ENCODE measurements at regions not wholly inside any gene's neighbourhood (a gene's known extent, or its start where the extent isn't known, plus 50 kb on each side); places are given as distances from the start of the nearest gene placed in this dataset.

GRCh38 chr9:107397076-107398044 lies 92.2 kb downstream of the KLF4 start:
- H3K4me3 Mint-ChIP-seq: no peak overlapping the region
- H3K9me3 Mint-ChIP-seq: no peaks in the 10 kb centered on the region
- no peak for ATAC-seq (replicated peaks; ENCODE audit: extremely low read depth, poor library complexity, severe bottlenecking)
- H3K36me3 Mint-ChIP-seq (ENCODE audit: insufficient read depth): no peaks in the 10 kb centered on the region
- peaks cover 12% of the 10 kb centered on the region for H3K27me3 Mint-ChIP-seq
- H3K27ac Mint-ChIP-seq (ENCODE audit: low read depth): no peak overlapping the region
- no peak for DNase-seq (ENCODE audit: low spot score in 2 of 2)
- H3K4me1 Mint-ChIP-seq: no peaks in the 10 kb centered on the region

GRCh38 chr9:107394264-107394663 lies 95.3 kb downstream of the KLF4 start:
- Mint-ChIP-seq H3K27ac (ENCODE audit: low read depth) (no peak overlapping the region), H3K4me3 (no peak overlapping the region), H3K36me3 (ENCODE audit: insufficient read depth) (no peaks in the 10 kb centered on the region), H3K4me1 (no peaks in the 10 kb centered on the region), H3K27me3 (peaks cover 16% of the 10 kb centered on the region), H3K9me3 (no peaks in the 10 kb centered on the region)
- DNase-seq (ENCODE audit: low spot score in 2 of 2) (no peak), ATAC-seq (replicated peaks; ENCODE audit: extremely low read depth, poor library complexity, severe bottlenecking) (no peak)

- peaks cover 1% of the 10 kb centered on the region for H3K36me3 Mint-ChIP-seq (ENCODE audit: insufficient read depth)
- DNase-seq (ENCODE audit: low spot score in 2 of 2): no peak
- peaks cover 16% of the 10 kb centered on the region for H3K27me3 Mint-ChIP-seq
- H3K27ac Mint-ChIP-seq (ENCODE audit: low read depth): no peak overlapping the region
- no peaks in the 10 kb centered on the region for H3K4me1 Mint-ChIP-seq
- ATAC-seq (replicated peaks; ENCODE audit: extremely low read depth, poor library complexity, severe bottlenecking): no peak
- no peak overlapping the region for H3K4me3 Mint-ChIP-seq
- H3K9me3 Mint-ChIP-seq: no peaks in the 10 kb centered on the region
Measured at GRCh38 chr9:107390778-107391177, 98.8 kb downstream of the KLF4 start.

GRCh38 chr9:107390279-107390678 lies 99.3 kb downstream of the KLF4 start:
- peaks cover 1% of the 10 kb centered on the region for H3K36me3 Mint-ChIP-seq (ENCODE audit: insufficient read depth)
- no peaks in the 10 kb centered on the region for H3K9me3 Mint-ChIP-seq
- DNase-seq (ENCODE audit: low spot score in 2 of 2) (no peak), ATAC-seq (replicated peaks; ENCODE audit: extremely low read depth, poor library complexity, severe bottlenecking) (no peak)
- peaks cover 16% of the 10 kb centered on the region for H3K27me3 Mint-ChIP-seq
- no peaks in the 10 kb centered on the region for H3K4me1 Mint-ChIP-seq
- H3K27ac Mint-ChIP-seq (ENCODE audit: low read depth): no peak overlapping the region
- H3K4me3 Mint-ChIP-seq: no peak overlapping the region

GRCh38 chr9:107389617-107390071 lies 99.9 kb downstream of the KLF4 start:
- Mint-ChIP-seq H3K4me1 (no peaks in the 10 kb centered on the region), H3K27me3 (peaks cover 22% of the 10 kb centered on the region), H3K27ac (ENCODE audit: low read depth) (no peak overlapping the region), H3K36me3 (ENCODE audit: insufficient read depth) (peaks cover 1% of the 10 kb centered on the region), H3K9me3 (no peaks in the 10 kb centered on the region), H3K4me3 (no peak overlapping the region)
- ATAC-seq (replicated peaks; ENCODE audit: extremely low read depth, poor library complexity, severe bottlenecking) (no peak), DNase-seq (ENCODE audit: low spot score in 2 of 2) (no peak)

- no peaks in the 10 kb centered on the region for H3K4me1 Mint-ChIP-seq
- H3K27me3 Mint-ChIP-seq: peaks cover 30% of the 10 kb centered on the region
- no peaks in the 10 kb centered on the region for H3K9me3 Mint-ChIP-seq
- DNase-seq (ENCODE audit: low spot score in 2 of 2) (no peak), ATAC-seq (replicated peaks; ENCODE audit: extremely low read depth, poor library complexity, severe bottlenecking) (no peak)
- H3K27ac Mint-ChIP-seq (ENCODE audit: low read depth): no peak overlapping the region
- no peak overlapping the region for H3K4me3 Mint-ChIP-seq
- H3K36me3 Mint-ChIP-seq (ENCODE audit: insufficient read depth): peaks cover 1% of the 10 kb centered on the region
Measured at GRCh38 chr9:107388890-107389289, 100.7 kb downstream of the KLF4 start.

- Mint-ChIP-seq H3K36me3 (ENCODE audit: insufficient read depth) (peaks cover 1% of the 10 kb centered on the region), H3K4me3 (no peak overlapping the region), H3K27ac (ENCODE audit: low read depth) (no peak overlapping the region), H3K4me1 (no peaks in the 10 kb centered on the region), H3K9me3 (no peaks in the 10 kb centered on the region), H3K27me3 (peaks cover 30% of the 10 kb centered on the region)
- ATAC-seq (replicated peaks; ENCODE audit: extremely low read depth, poor library complexity, severe bottlenecking): no peak
- DNase-seq (ENCODE audit: low spot score in 2 of 2): no peak
Measured at GRCh38 chr9:107387409-107387808, 102.2 kb downstream of the KLF4 start.

GRCh38 chr9:107386396-107386795 lies 103.2 kb downstream of the KLF4 start:
- Mint-ChIP-seq H3K27ac (ENCODE audit: low read depth) (no peak overlapping the region), H3K9me3 (no peaks in the 10 kb centered on the region), H3K36me3 (ENCODE audit: insufficient read depth) (peaks cover 1% of the 10 kb centered on the region), H3K4me1 (no peaks in the 10 kb centered on the region), H3K4me3 (no peak overlapping the region), H3K27me3 (peaks cover 35% of the 10 kb centered on the region)
- no peak for ATAC-seq (replicated peaks; ENCODE audit: extremely low read depth, poor library complexity, severe bottlenecking)
- no peak for DNase-seq (ENCODE audit: low spot score in 2 of 2)
